GM12892 (cell line): ENCODE measurements at regions not wholly inside any gene's neighbourhood (a gene's known extent, or its start where the extent isn't known, plus 50 kb on each side); places are given as distances from the start of the nearest gene placed in this dataset.

Experiments used
- POLR2A ChIP-seq: IDR thresholded peaks from 2 replicates; pipeline ENCODE4 v1.6.1; 2011; ENCODE audit warnings: low read depth, low read length, control low read depth
- POLR2AphosphoS5 ChIP-seq: IDR thresholded peaks from 2 replicates; pipeline ENCODE4 v1.6.1; 2011; ENCODE audit warnings: low read depth, low read length, control low read depth
- TAF1 ChIP-seq: IDR thresholded peaks from 2 replicates; pipeline ENCODE4 v1.6.1; 2011; ENCODE audit warnings: low read depth, mild to moderate bottlenecking, control low read depth, low read length, borderline replicate concordance

DNA sequence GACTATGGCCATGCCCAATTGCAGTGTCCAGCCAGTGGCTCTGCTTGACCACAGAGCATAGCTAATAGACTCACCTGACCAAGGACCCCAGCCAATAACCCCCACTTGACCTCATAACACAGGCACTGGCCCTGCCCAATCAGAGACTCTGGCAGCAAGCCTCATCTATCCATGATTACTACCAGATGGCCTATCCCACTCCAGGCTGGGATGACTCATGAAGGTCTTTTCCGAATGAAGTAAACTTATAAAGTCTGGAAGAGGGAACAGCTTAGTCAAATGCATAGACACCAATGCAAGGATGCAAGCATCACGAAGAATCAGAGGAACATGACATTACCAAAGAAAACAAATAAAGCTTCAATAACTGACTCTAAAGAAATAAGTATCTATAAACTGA lies 141.4 kb downstream of the TMEM168 start:
- TF ChIP-seq POLR2A: no peak
- no peak for TF ChIP-seq POLR2AphosphoS5
- TF ChIP-seq TAF1: no peak
